ENCODE measurements at regions not wholly inside any gene's neighbourhood (a gene's known extent, or its start where the extent isn't known, plus 50 kb on each side); places are given as distances from the start of the nearest gene placed in this dataset.

GRCh38 chr2:125643585-125643984, 1012.4 kb upstream of the GYPC start:
- no peak overlapping the region for H3K27ac Mint-ChIP-seq

GRCh38 chr2:125644257-125644656, 1011.7 kb upstream of the GYPC start:
- no peak for ATAC-seq
- H4K20me1 ChIP-seq (replicated peaks; ENCODE audit: insufficient read depth), result no peaks in the 10 kb centered on the region
- Mint-ChIP-seq H3K36me3 (ENCODE audit: low read depth) (no peaks in the 10 kb centered on the region), H3K4me1 (peaks cover 2% of the 10 kb centered on the region; the same call in 1 of the 3 replicates), H3K4me3 (no peak overlapping the region), H3K9me3 (no peaks in the 10 kb centered on the region), H3K27me3 (ENCODE audit: insufficient read depth, low read depth, poor library complexity) (no peaks in the 10 kb centered on the region), H3K27ac (no peak overlapping the region)
- H3K4me1 ChIP-seq (ENCODE audit: insufficient read depth), result no peaks in the 10 kb centered on the region
- H3K4me2 ChIP-seq, result no peak overlapping the region
- no peaks in the 10 kb centered on the region for H3K9me2 ChIP-seq (ENCODE audit: insufficient read depth)
- no peaks in the 10 kb centered on the region for H3F3A ChIP-seq (replicated peaks; ENCODE audit: low read depth)
- H3K4me3 ChIP-seq, result no peak overlapping the region
- no peak overlapping the region for H3K27ac ChIP-seq (ENCODE audit: low read depth)
- H2AFZ ChIP-seq, result no peak overlapping the region
- H3K27me3 ChIP-seq (ENCODE audit: insufficient read depth), result no peaks in the 10 kb centered on the region
- H3K79me2 ChIP-seq (replicated peaks; ENCODE audit: insufficient read depth), result no peaks in the 10 kb centered on the region
- no peaks in the 10 kb centered on the region for H3K36me3 ChIP-seq (ENCODE audit: insufficient read depth)
- DNase-seq (ENCODE audit: low spot score), result no peak
- TF ChIP-seq CTCF (conservative IDR thresholded peaks at IDR 0.05; ENCODE audit: low read depth in 2 of 2) (no peak), ZNF462 (CRISPR knock-in tag; IDR thresholded peaks at IDR 0.05) (no peak), JUNB (IDR thresholded peaks at IDR 0.05; ENCODE audit: unreplicated experiment) (no peak), NANOG (IDR thresholded peaks at IDR 0.05; ENCODE audit: borderline replicate concordance) (no peak), STAT1 (IDR thresholded peaks at IDR 0.05; ENCODE audit: unreplicated experiment) (no peak), EZH2 (IDR thresholded peaks at IDR 0.05; ENCODE audit: low read depth, unreplicated experiment) (no peak), ZNF114 (CRISPR knock-in tag; IDR thresholded peaks at IDR 0.05) (no peak)

More at GRCh38 chr2:125643585-125643984, 1012.4 kb upstream of the GYPC start:
- Mint-ChIP-seq H3K4me3 (no peak overlapping the region), H3K27me3 (ENCODE audit: insufficient read depth, low read depth, poor library complexity) (no peaks in the 10 kb centered on the region), H3K36me3 (ENCODE audit: low read depth) (no peaks in the 10 kb centered on the region), H3K9me3 (no peaks in the 10 kb centered on the region), H3K4me1 (peaks cover 2% of the 10 kb centered on the region; the same call in 1 of the 3 replicates)
- H3K4me2 ChIP-seq, result no peak overlapping the region
- no peaks in the 10 kb centered on the region for H3K79me2 ChIP-seq (replicated peaks; ENCODE audit: insufficient read depth)
- DNase-seq (ENCODE audit: low spot score) (no peak), ATAC-seq (no peak)
- no peaks in the 10 kb centered on the region for H3K27me3 ChIP-seq (ENCODE audit: insufficient read depth)
- TF ChIP-seq JUNB (IDR thresholded peaks at IDR 0.05; ENCODE audit: unreplicated experiment) (no peak), EZH2 (IDR thresholded peaks at IDR 0.05; ENCODE audit: low read depth, unreplicated experiment) (no peak), EZH2phosphoT487 (IDR thresholded peaks at IDR 0.05; ENCODE audit: unreplicated experiment) (no peak), POLR2AphosphoS5 (IDR thresholded peaks at IDR 0.05; ENCODE audit: low read depth) (no peak), ZNF331 (CRISPR knock-in tag; IDR thresholded peaks at IDR 0.05; ENCODE audit: low read depth) (no peak), CREB1 (CRISPR knock-in tag; IDR thresholded peaks at IDR 0.05; ENCODE audit: low read depth) (no peak), CTCF (conservative IDR thresholded peaks at IDR 0.05; ENCODE audit: low read depth in 2 of 2) (no peak), ZNF114 (CRISPR knock-in tag; IDR thresholded peaks at IDR 0.05) (no peak)
- H3K36me3 ChIP-seq (ENCODE audit: insufficient read depth), result no peaks in the 10 kb centered on the region
- H3K4me3 ChIP-seq, result no peak overlapping the region
- no peaks in the 10 kb centered on the region for H3K4me1 ChIP-seq (ENCODE audit: insufficient read depth)
- no peak overlapping the region for H2AFZ ChIP-seq
- no peak overlapping the region for H3K27ac ChIP-seq (ENCODE audit: low read depth)
- no peaks in the 10 kb centered on the region for H3K9me2 ChIP-seq (ENCODE audit: insufficient read depth)
- H3F3A ChIP-seq (replicated peaks; ENCODE audit: low read depth), result no peaks in the 10 kb centered on the region
- H4K20me1 ChIP-seq (replicated peaks; ENCODE audit: insufficient read depth), result no peaks in the 10 kb centered on the region
